Superior temporal gyrus (tissue), 1 donor: ENCODE measurements at regions not wholly inside any gene's neighbourhood (a gene's known extent, or its start where the extent isn't known, plus 50 kb on each side); places are given as distances from the start of the nearest gene placed in this dataset.

Experiments
- DNase-seq: peaks from one replicate; pipeline ENCODE4 v3.0.0-alpha.2; 2016; ENCODE audit errors: extremely low spot score

DNA sequence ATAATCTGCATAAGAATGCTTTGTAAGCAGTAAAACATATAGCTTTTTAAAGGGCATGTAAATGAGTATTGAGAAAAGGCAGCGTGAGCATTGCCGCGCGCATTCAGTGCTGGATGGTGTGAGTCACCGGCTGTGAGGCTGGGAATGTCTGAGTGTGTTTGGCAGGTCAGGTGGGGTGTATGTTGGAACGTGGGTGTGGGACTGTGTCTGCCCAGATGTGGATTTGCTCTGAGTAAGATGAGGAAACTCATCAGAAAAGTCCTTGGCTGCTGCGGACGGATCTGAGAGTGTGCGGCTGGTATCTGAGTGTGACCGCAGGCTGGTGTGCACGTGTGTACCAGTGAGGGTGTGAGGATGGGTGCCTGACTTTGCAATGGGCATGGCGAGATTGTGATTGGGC is 66.2 kb upstream of the NECTIN1 start:
- peak; percentile 39 for DNase-seq

DNA sequence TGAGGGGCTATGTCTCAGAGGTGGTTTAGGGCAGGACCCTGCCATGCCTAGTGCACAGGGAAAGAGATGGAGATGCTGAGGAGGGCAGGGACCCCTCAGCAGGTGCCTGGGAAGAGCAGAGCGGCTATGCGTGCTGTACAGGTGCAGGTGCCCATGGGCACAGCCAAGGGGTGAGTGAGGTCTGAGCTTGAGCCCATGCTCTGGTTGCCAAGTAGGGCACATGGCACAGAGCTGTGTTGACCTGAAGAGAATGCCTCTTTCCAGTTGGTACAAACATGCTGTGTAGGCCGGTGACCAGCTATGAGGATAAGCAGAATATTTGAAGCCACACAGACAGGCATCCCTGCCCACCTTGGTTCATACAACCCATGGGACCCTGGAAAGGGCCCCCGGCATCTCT is 65.8 kb upstream of the NECTIN1 start:
- DNase-seq: no peak

DNA sequence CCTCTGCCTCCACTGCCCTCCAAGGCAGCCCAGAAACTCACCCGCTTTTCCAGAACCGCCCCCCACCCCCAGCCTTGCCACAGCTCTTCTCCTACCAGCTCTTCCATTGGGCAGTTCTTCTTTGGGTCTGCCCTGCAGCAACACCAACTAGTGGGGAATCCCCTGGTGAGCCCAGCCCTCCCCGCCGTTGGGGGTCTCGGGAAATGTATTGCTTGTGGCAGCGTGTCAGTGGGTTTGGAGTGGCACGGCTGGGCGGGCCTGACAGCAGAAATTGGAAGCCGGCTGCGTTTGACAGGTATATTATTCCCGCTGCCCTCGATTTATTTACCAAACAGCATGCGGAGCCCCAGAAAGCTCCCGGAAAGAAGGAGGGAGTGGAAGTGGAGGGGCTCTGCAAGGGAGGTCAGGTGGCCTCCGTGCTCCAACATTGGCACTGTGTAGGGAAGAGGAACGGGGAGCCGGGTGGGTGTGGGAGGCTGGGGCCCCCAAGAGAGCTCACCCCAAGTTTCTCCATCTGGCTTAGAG is 65.2 kb upstream of the NECTIN1 start:
- no peak for DNase-seq

DNA sequence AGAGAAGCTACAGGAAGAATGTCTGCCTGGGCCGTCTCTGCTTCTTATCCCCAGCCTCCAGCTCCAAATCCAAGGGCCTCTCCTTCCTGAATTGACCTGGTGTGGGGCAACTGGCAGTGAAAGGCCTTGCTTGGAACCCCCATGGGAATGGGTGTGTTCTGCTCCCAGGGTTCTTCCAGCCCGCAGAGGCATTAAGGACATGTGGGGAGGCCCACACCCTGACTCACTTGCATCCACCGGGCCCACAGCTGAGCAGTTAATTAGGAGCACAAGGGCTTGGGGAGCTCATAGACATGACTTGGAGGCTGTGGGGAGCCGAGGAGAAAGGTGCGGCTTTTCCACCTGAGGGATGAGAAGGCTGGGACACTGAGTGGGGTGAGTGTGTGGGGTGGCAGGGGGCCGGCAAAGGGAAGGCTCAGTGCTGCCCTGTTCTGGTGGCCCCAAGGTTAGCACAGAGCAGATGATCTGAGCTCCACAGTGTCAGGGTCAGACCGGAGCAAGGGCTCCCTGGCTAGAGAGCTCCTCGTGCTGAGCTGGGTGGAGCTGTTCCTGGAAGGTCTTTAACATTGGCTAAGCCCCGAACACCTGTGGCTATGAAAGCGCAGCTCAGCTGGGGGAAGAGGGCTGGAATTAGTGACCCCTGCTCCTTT is 64.5 kb upstream of the NECTIN1 start:
- no peak for DNase-seq

DNA sequence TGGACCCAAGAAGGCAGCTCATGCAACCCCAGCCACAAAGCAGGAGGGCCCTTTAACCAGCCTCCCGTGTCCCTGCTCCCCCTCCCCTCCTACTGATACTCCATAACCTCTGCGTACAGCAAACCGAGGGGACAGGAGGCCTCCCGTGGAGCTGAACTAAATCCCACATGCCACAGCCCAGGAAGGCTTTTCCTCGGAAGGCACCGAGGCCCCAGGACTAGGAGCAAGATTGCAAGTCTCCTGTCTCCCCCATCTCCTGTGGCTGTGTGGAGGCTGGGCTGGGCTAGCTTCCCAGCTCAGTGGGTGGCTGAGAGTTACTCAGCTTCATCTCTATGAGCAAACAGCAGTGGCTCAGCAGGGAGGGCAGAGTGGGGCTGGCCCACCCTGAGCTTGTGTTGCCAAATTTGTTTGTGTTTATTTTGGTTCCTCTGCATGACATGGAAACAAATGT is 62.7 kb upstream of the NECTIN1 start:
- peak; percentile 63 for DNase-seq

DNA sequence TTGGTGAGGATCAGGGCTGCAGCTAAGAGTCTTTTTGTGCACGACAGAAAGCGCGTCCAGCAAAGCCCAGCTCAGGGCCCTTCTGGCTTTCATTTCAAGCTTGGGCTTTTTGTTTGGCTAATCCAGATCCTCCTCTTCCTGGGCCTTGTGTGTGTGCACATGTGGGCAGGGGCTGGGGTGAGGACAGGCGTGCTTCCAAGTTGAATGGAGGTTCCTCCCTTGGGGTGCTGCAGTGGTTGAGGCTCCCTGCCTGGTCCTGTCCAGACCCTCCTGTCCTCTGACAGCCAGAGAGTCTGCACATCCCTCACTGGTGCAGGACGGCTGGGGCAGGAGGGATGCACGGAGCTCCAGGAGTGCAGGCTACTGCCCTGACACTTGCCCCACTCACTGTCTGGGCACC is 62.0 kb upstream of the NECTIN1 start:
- no peak for DNase-seq

DNA sequence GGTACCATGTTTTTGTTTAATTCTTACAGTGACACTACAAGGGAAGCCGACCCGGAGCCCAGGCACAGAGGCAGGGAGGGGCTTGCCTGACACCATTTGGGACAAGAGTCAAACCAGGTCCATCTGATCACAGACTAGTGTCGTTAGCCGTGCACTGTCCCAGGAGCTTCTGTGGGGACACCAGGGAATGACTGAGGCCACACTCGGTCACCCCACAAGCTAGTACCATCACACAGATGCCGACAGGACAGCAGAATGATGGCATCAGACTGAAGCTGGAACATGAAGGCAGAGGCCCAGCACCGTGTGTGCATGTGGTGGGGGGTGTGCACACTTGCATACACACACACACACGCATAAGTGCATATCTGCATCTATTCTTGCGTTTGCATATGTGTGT is 61.5 kb upstream of the NECTIN1 start:
- DNase-seq: no peak

DNA sequence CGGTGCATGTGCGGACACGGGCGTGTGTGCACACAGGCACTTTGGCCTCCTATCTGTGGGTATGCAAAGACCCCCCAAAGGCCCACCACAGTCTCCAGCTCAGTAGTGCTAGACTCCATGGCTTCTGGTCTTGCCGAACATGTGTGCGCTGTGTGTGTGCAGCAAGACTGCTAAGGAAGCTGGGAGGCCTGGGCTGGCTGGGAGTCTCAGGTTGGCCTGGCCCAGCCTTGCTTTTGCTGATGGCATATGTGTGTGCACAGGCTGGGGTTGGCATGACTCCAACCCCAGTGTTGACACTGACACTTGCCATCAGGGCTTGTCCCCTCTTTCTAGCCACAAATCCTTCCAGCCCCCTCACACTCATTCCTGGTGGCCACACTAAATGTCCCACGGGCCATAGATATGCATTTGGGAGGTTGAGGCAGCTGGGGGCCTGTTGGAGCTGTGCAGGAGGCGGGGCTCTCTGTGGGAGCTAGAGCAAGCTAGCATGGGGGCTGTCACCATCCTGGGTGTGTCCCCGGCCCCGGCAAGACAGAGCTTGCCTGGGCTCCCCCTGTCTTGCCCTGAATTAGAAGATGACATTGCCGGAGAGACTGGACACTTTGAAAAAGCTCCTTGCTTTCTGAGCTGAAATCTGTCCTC is 60.9 kb upstream of the NECTIN1 start:
- no peak for DNase-seq

DNA sequence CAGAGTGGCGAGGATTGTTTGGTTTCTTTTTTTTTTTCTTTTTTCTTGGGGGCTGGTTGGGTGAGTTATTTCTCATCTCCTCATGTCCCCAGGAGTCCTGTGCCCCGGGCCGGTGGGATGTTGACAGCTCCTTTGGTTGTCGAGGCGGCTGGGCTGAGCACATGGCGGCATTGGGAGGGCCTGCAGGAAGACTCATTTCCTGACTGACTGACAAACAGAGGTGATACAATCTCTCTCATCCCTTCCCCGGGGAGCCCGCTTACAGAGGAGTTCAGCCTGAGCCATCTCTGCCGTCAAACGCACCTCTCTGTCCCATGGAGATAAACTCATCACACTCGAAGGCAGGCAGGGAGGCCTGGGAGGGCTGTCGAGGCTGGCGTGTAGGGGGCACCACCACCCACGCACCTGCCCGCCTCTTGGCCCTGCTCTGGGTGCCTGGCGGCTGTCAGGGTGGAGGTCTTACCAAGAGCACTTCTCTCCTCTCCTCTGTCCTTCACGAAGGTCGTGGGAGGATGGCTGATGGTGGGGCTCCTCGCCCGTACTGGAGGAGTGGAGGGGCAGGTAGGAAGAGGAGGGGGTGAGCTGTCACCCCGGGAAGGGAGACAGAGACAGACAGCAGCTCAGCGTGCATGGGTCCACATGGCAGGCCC is 60.0 kb upstream of the NECTIN1 start:
- DNase-seq: no peak

DNA sequence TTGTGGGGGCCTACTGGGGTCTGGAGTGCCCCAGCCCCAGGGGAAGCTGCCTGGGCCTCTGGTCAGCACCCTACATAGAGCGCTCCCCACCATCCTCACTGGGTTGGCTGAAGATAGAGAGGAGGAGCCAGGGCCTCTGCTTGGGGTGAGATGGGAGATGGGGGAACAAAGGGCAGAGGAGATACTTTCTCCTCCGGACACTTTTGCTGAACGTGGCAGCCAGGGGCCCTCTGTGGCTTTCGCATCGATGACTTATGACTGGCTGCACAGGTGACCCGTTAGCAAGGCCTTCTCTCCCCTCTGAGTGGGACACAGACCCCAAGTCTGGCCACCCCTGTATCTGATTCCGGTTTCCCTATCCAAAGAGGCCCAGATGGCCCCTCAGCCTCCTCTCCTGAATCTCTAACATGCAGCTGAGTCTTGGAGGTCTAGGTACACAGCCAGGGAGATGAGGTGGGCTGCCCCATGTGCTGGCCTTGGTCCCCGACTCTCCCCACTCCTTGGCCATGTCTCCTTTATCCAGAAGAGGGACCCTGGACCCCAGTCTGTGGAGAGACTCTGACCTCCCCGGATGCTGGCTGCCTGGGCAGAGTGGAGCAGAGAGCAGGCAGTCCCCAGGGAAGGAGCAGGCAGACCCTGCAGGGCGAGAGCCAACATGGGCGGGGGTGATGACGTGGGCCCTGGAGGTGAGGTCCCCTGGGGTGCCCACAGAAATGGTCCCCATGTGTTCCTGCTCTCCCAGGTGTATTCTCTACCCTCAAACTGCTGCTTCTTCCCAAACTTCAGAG is 59.3 kb upstream of the NECTIN1 start:
- no peak for DNase-seq

DNA sequence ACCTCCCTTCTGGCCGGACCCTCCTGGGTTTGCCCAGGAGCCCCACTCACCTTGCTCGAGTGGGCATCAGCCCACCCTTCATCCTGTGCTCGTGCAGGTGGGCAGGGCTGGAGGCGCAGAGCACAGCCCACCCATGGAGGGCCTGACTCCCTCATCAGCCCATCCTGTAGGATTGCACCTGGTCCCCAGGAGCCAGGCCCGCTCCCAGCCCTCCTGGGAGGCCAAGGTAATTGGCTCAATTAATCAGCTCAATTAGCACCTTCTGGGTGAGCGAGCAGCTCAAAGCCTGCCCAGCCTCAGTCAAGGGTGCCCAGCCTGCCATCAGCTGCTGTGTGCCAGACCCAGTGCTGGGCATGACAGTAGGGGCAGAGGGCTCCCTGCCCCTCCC is 58.1 kb upstream of the NECTIN1 start:
- DNase-seq: no peak

DNA sequence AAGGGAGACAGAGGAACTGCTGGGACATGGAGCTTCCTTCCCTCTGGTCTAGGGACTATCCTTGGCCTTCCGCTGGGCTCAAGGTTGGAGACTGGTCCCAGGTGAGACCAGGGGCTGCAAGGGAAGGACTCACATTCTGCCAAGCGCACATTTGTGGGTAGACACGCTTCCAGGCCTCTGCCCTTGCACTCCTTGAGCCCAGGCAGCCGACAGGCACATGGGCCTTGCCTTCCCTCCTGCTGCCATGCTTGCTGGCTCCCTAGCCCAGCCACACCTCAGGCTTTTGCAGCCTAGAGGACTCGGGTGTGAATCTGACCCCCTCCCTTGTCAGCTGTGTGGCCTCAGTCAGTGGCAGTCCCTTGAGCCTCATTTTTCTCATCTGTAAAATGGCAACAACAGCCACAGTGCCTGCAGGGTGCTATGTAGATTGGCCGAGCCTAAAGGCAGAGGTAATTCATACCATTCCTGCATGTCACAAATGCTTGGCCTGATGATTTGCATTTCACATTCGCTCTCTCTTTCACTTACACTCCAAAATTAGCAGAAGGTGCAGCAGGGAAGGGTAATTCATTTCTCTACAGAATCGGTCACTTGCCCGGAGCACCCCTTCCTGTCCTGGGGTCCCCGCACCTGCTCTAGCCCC is 57.6 kb upstream of the NECTIN1 start:
- DNase-seq: no peak

DNA sequence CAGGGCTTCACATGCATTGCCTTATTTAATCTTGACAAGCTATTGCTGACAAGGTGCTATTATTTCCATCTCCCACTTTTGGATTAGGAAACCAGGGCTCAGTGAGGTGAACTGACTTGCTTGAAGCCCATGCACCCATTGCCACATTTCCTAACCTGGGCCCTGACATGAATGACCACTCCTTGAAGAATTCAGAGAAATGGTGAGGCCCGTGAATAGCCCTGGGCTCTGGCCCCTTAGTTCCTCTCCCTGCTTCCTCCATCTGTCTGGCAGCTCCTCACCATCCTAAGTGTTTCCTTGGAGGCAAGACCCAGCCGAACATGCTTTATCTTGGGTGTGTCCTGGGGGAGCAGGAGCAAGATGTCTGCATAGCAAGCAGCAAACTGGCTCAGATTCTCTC is 56.1 kb upstream of the NECTIN1 start:
- no peak for DNase-seq

DNA sequence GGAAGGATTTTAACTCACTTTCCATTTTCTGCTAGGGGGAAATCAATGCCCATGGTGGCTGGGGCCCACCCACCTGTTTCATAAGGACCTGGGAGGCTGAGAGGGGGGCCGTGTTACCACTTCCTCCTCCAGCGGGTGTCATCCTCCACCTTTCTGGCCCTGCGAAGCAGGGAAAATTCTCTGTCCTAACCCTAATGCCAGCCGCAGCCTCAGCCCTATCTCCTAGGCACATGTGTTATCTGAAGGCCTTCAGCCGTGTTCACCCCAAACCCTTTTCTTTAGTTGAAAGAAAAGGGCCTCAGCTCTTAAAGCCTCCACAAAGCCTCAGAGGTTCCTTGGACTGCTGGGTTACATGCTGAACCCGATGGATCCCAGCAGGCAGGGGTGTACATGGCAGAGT is 55.4 kb upstream of the NECTIN1 start:
- DNase-seq: no peak

DNA sequence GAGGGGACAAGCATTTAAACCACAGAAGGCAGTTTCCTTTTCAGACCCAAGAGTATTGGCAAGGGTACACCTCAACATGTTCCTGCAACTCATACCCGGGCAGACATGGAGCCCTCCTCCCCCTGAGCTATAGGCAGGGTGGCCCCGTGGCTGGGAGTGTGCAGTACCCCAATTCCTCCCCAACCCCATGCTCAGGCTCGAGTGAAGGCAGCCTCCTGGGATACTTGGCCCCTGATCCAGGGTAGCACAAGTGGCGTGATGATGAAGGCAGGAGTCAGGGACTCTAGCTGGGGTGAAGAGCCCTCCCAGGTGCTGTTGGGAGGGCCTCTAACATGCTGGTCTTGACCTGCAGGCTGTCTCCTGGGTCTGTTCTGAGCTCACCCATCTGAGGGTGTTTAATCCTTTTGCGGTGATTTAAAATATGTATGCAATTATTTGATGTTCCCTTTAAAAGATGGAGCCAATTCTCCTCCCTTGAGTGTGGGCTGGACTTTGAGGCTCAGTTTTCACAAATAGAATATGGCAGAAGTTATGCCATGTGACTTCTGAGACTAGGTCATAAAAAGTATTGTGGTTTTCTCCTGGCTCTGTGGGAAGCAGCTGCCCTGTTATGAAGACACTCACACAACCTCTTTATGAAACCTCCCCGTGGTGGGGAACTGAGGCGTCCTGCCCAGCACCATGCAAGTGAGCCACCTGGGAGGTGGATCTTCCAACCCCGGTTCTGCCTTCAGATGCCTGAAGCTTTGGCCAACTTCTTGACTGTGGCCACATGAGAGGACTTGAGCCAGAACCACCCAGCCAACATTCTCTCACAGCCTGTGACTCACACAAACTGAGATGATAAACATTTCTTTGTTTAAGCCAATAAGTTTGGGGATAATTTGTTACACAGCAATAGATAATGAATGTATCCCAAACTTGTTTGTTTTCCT is 54.7 kb upstream of the NECTIN1 start:
- no peak for DNase-seq

DNA sequence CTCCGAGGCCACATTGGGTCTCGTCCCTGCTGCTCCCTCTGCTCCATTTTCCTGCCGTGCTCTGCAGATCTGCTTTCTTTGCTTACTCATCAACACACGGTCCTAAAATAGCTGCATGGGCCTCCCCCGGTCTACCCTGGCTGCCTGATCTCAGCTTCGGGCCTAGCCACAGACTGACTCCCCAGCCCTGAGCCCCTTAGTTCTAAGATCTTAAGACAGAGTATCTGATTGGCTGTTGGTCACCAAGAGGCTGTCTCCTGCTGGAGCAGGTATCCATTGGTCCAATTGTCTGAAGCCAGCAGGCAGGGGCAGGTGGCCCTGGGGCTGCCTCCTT is 53.7 kb upstream of the NECTIN1 start:
- peak; percentile 34 for DNase-seq

DNA sequence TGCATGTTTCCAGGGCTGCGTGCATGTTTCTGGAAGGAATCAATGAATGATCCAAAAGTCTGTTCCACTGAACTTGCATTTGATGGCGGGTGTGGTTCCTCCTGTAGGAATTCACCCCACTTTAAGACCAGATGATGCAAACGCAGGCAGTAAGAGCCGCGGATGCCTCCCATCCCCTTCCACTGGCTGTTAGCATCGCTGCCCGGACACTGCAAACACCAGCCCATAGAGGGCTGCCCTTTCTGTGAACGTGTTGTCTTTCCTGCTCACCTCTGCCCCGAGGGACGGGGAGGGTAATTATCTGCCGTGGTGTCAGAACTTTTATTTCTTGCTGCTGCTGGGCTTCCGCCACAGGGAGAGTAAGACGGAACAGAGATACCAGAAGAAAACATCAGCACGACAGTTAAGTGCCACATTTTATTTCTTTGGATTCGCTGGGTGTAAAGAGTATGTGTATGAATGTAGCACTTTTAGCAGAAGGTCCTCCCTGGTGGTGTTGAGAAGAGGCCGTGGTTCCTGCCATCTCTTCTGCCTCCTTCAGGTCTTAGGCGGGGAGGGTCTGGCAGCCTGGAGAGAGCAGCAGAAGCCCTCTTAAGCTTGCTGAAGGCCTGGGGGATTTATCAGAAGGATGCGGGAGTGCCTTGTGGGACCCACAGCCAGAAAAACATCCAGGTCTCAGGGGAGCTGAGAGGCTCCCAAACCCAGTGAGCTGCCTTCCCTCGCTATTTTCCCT is 53.2 kb upstream of the NECTIN1 start:
- no peak for DNase-seq

DNA sequence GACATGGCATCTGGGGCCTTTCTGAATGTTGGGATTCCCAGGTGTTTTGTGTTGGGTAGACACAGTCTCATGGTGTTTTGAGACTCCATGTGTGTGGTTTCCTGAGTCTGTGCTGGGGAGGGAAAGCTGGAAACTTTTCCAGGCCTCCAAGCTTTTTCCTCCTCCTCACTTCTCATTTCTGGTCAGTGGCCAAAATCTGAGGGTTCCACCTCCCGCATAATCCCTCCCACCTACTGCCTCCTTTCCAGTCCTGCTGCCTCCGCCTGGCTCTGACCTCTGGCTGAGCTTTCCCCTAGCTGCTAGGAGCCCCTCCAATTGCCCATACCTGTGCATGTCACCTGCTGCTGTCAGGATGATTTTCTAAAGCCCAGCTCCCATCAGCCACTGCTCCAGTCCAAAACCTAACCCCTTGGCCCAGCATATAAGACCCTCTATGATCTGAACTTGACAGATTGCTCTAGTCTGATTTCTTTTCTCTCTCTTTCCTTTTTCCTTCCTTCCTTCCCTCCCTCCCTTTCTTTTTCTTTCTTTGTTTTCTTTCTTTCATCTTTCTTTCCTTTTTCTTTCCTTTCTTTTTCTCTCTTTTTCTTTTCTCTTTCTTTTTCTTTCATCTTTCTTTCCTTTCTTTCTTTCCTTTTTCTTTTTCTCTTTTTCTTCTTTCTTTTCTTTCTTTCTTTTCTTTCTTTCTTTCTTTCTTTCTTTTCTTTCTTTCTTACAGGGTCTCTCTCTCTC is 51.4 kb upstream of the NECTIN1 start:
- no peak for DNase-seq
